ENCODE measurements at regions not wholly inside any gene's neighbourhood (a gene's known extent, or its start where the extent isn't known, plus 50 kb on each side); places are given as distances from the start of the nearest gene placed in this dataset.

DNA sequence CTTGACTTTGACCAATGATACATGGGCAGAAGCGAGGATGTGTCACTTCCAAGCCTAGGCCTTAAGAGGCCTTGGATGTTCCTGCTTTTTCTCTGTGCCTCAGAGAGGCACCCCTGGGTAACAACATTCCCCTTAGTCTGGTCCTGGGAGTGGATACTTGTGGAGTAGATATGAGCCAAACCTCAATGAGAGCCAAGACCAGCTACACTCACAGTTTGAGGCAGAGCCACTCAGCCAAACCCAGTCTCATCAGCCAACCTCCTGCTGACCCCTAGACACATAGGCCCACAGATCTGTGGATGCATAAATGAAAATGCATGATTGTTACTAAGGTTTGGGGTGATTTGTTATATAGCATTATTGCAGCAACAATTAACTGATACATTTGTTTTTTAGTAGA lies 114.2 kb downstream of the ZNF621 start:
- Mint-ChIP-seq H3K27me3 (ENCODE audit: low read depth) (no peaks in the 10 kb centered on the region), H3K36me3 (ENCODE audit: low read depth) (peaks cover 5% of the 10 kb centered on the region), H3K9me3 (peaks cover 21% of the 10 kb centered on the region), H3K4me1 (no peaks in the 10 kb centered on the region), H3K4me3 (no peak overlapping the region), H3K27ac (ENCODE audit: unreplicated experiment) (no peak overlapping the region)
- TF ChIP-seq, protein P1, sequence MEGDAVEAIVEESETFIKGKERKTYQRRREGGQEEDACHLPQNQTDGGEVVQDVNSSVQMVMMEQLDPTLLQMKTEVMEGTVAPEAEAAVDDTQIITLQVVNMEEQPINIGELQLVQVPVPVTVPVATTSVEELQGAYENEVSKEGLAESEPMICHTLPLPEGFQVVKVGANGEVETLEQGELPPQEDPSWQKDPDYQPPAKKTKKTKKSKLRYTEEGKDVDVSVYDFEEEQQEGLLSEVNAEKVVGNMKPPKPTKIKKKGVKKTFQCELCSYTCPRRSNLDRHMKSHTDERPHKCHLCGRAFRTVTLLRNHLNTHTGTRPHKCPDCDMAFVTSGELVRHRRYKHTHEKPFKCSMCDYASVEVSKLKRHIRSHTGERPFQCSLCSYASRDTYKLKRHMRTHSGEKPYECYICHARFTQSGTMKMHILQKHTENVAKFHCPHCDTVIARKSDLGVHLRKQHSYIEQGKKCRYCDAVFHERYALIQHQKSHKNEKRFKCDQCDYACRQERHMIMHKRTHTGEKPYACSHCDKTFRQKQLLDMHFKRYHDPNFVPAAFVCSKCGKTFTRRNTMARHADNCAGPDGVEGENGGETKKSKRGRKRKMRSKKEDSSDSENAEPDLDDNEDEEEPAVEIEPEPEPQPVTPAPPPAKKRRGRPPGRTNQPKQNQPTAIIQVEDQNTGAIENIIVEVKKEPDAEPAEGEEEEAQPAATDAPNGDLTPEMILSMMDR (conservative IDR thresholded peaks at IDR 0.05): no peak
- no peak for DNase-seq (ENCODE audit: low read depth, low spot score)

DNA sequence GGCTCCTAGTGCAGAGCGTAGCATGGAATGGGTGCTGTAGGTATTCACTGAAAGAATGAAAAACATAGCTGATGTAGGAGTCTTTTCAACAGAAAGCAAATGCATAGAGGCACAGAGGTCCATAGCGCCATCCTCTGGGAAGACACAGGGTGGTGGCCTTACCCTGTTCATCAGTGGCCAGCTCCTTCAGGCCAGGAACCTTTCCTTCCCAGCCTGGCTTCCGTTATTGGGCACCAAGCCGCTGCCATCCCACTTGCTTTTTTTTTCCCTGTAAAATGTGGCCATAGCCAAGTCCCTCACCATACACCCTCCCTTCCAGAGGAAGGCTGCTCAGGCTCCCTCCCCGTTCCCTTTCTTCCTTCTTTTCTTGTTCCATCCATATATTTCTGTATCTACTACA lies 118.1 kb downstream of the ZNF621 start:
- Mint-ChIP-seq H3K27me3 (ENCODE audit: low read depth) (no peaks in the 10 kb centered on the region), H3K4me1 (no peaks in the 10 kb centered on the region), H3K9me3 (peaks cover 4% of the 10 kb centered on the region), H3K4me3 (no peak overlapping the region), H3K36me3 (ENCODE audit: low read depth) (no peaks in the 10 kb centered on the region), H3K27ac (ENCODE audit: unreplicated experiment) (no peak overlapping the region)
- TF ChIP-seq, protein P1 (conservative IDR thresholded peaks at IDR 0.05): no peak
- DNase-seq (ENCODE audit: low read depth, low spot score): no peak

DNA sequence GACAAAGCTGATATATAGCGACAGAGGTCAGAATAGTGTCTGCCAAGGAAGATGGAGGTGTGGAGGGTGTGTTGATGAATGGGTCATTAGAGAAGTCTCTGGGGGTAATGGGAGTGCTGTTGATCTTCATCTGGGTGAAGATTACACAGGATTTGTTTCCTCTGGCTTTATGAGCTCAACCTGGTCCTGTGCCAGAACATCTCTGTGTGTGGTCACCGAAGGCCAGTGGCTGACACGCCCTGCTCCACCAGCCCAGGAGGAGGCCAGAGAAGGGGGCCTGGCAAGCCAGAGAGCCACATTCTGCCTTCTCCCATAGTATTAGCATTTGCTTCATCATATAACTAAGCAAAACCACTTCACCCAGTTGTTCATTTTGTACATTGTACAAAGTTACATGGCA lies 121.1 kb downstream of the ZNF621 start:
- DNase-seq (ENCODE audit: low read depth, low spot score): no peak
- Mint-ChIP-seq H3K4me3 (no peak overlapping the region), H3K27me3 (ENCODE audit: low read depth) (no peaks in the 10 kb centered on the region), H3K27ac (ENCODE audit: unreplicated experiment) (no peak overlapping the region), H3K36me3 (ENCODE audit: low read depth) (no peaks in the 10 kb centered on the region), H3K4me1 (no peaks in the 10 kb centered on the region), H3K9me3 (peaks cover 3% of the 10 kb centered on the region)
- TF ChIP-seq, protein P1 (conservative IDR thresholded peaks at IDR 0.05): no peak

DNA sequence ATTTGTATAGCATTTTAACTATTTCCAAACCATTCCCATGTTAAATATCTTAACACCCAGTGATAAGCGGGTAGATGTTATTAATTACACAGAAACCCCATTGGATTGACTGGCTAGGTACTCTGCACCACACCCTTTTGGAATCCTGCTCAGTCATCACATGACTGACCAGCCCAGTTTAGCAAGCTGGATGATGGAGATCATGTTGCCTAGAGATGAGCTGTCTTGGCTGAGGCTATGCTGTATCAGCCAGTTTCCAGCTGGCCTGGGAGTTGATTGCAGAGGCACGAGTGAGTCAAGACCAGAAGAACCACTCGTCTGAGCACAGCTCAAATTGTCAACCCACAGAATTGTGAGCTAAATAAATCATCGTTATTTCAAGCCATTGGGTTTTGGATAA lies 124.6 kb downstream of the ZNF621 start:
- TF ChIP-seq, protein P1 (conservative IDR thresholded peaks at IDR 0.05): no peak
- Mint-ChIP-seq H3K4me1 (no peaks in the 10 kb centered on the region), H3K4me3 (no peak overlapping the region), H3K27me3 (ENCODE audit: low read depth) (no peaks in the 10 kb centered on the region), H3K9me3 (no peaks in the 10 kb centered on the region), H3K36me3 (ENCODE audit: low read depth) (no peaks in the 10 kb centered on the region), H3K27ac (ENCODE audit: unreplicated experiment) (no peak overlapping the region)
- DNase-seq (ENCODE audit: low read depth, low spot score): no peak

DNA sequence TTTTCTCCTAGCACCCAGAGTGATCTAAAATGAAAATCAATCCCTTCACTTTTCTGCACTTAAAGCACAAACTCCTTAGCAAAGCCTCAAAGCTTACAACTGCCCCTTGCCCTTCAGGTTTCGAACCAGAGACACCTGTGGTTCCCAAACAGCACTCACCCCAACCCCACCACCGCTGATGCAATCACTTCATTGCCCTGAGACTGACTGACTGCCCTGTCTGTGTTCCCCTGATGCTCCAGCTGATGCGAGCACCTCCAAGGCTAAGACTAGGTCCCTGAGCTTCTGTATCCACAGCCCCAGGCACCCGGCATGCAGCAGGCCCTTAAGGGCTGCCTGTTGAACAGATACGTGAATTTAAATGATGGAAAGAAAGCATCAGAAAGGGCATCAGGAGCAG lies 127.3 kb downstream of the ZNF621 start:
- Mint-ChIP-seq H3K36me3 (ENCODE audit: low read depth) (no peaks in the 10 kb centered on the region), H3K27me3 (ENCODE audit: low read depth) (no peaks in the 10 kb centered on the region), H3K9me3 (no peaks in the 10 kb centered on the region), H3K27ac (ENCODE audit: unreplicated experiment) (peak overlapping the region; percentile 54), H3K4me3 (no peak overlapping the region), H3K4me1 (peaks cover 3% of the 10 kb centered on the region)
- TF ChIP-seq, protein P1 (conservative IDR thresholded peaks at IDR 0.05): no peak
- DNase-seq (ENCODE audit: low read depth, low spot score): no peak

DNA sequence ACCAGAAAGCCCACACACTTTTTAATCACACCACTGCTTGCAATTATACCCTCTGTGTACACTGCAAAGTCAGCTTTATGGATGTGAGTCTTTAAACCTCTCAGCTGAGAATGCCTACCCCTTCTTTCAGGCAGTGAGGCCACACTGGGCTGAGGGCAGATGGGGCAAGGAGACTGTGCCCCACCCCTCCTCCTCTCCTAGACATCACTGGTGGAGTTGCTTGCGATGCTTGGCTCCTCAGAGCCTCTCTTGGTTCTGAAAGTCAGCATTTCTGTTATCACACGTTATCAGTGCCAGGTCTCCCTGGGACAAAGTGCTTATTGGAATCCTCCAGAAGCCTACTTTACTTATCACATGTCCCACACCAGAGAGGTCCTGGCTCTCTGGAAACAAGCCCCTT lies 128.2 kb downstream of the ZNF621 start:
- TF ChIP-seq, protein P1 (conservative IDR thresholded peaks at IDR 0.05): no peak
- Mint-ChIP-seq H3K27me3 (ENCODE audit: low read depth) (no peaks in the 10 kb centered on the region), H3K4me3 (no peak overlapping the region), H3K9me3 (no peaks in the 10 kb centered on the region), H3K4me1 (peaks cover 3% of the 10 kb centered on the region), H3K27ac (ENCODE audit: unreplicated experiment) (peak overlapping the region; percentile 60), H3K36me3 (ENCODE audit: low read depth) (no peaks in the 10 kb centered on the region)
- no peak for DNase-seq (ENCODE audit: low read depth, low spot score)

Data from neural crest cell (in vitro differentiated cells).